Chondrocyte (in vitro differentiated cells): ENCODE measurements at regions not wholly inside any gene's neighbourhood (a gene's known extent, or its start where the extent isn't known, plus 50 kb on each side); places are given as distances from the start of the nearest gene placed in this dataset. TPM values are rescaled to one million over a fixed set of nuclear protein-coding genes. Genes with fewer than 3 reads are reported as not detected.

ENCODE experiments used
- DNase-seq: peaks from one replicate; pipeline ENCODE4 v3.0.0; 2021; ENCODE audit warnings: mixed read lengths, low spot score
- H3K27ac Mint-ChIP-seq: one replicate; pipeline ENCODE4 v1.8.0; 2021; ENCODE audit warnings: mild to moderate bottlenecking, moderate library complexity, mixed read lengths; ENCODE audit not compliant: unreplicated experiment
- H3K27me3 Mint-ChIP-seq: 2 replicates; pipeline ENCODE4 v1.8.0; 2021; ENCODE audit warnings: low read depth, mixed read lengths
- H3K36me3 Mint-ChIP-seq: 2 replicates; pipeline ENCODE4 v1.8.0; 2021; ENCODE audit warnings: low read depth, mixed read lengths
- H3K4me1 Mint-ChIP-seq: 2 replicates; pipeline ENCODE4 v1.8.0; 2021; ENCODE audit warnings: low read depth, mild to moderate bottlenecking, mixed read lengths
- H3K4me3 Mint-ChIP-seq: one replicate; pipeline ENCODE4 v1.8.0; 2021; ENCODE audit warnings: mild to moderate bottlenecking, moderate library complexity, mixed read lengths; ENCODE audit not compliant: unreplicated experiment
- H3K9me3 Mint-ChIP-seq: 2 replicates; pipeline ENCODE4 v1.8.0; 2021; ENCODE audit warnings: low read depth, mixed read lengths
- CTCF ChIP-seq: fragments of 200-600 bp; sonication (generic); IDR thresholded peaks from 2 replicates; pipeline ENCODE4 v1.5.0; 2021; ENCODE audit warnings: antibody characterized with exemption, mild to moderate bottlenecking, moderate library complexity
- microRNA-seq: library from miRNA; unstranded; fragments of <30 nt; microRNA quantifications from one replicate; pipeline ENCODE4 v1.2.0, GENCODE V29; 2020; ENCODE audit warnings: borderline number of aligned reads

GRCh38 chr4:147423229-147423628 is 57.7 kb upstream of the EDNRA start:
- no peak overlapping the region for H3K27ac Mint-ChIP-seq
- H3K27me3 Mint-ChIP-seq, result no peaks in the 10 kb centered on the region
- H3K36me3 Mint-ChIP-seq, result no peaks in the 10 kb centered on the region
- H3K9me3 Mint-ChIP-seq, result no peaks in the 10 kb centered on the region
- H3K4me1 Mint-ChIP-seq, result peaks cover 10% of the 10 kb centered on the region
- no peak overlapping the region for H3K4me3 Mint-ChIP-seq
- no peak for TF ChIP-seq CTCF
- no peak for DNase-seq

- H3K36me3 Mint-ChIP-seq, result no peaks in the 10 kb centered on the region
- no peaks in the 10 kb centered on the region for H3K27me3 Mint-ChIP-seq
- no peak overlapping the region for H3K27ac Mint-ChIP-seq
- no peaks in the 10 kb centered on the region for H3K4me1 Mint-ChIP-seq
- DNase-seq, result no peak
- no peak overlapping the region for H3K4me3 Mint-ChIP-seq
- TF ChIP-seq CTCF, result no peak
- no peaks in the 10 kb centered on the region for H3K9me3 Mint-ChIP-seq
These were observed 55.9 kb upstream of the EDNRA start for GRCh38 chr4:147425019-147425418.

GRCh38 chr4:147428583-147428982 is 52.3 kb upstream of the EDNRA start:
- DNase-seq, result no peak
- Mint-ChIP-seq H3K4me3 (no peak overlapping the region), H3K4me1 (no peaks in the 10 kb centered on the region), H3K27ac (no peak overlapping the region), H3K36me3 (no peaks in the 10 kb centered on the region), H3K27me3 (no peaks in the 10 kb centered on the region), H3K9me3 (peaks cover 9% of the 10 kb centered on the region)
- TF ChIP-seq CTCF, result no peak

- Mint-ChIP-seq H3K4me3 (no peak overlapping the region), H3K4me1 (peaks cover 2% of the 10 kb centered on the region), H3K27ac (no peak overlapping the region), H3K36me3 (no peaks in the 10 kb centered on the region), H3K27me3 (no peaks in the 10 kb centered on the region), H3K9me3 (peaks cover 9% of the 10 kb centered on the region)
- DNase-seq, result no peak
- no peak for TF ChIP-seq CTCF
These were observed 50.8 kb upstream of the EDNRA start for GRCh38 chr4:147430111-147430510.

Small RNA genes in the stretch of these regions (microRNA-seq; reads per million reads assigned to microRNA genes)
- not detected for gene MIR548G
